ENCODE measurements at regions not wholly inside any gene's neighbourhood (a gene's known extent, or its start where the extent isn't known, plus 50 kb on each side); places are given as distances from the start of the nearest gene placed in this dataset.

DNA sequence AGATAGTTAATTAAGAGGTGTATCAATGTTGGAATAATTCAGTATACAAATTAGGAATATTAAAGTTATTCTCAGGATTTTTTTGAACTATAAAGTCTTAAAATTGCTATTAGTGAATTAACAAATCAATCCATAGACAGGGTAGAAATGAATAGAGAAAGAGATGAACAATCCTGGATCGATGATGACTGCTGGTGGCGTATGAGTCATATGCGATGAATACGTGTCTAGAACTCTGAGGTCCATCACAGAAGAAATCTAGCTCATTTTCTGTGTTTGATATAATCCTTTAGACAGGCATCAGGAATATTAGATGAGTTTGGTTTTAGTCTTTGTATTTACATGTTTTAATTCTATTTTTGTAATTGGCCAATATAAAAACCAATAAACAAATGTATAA, 85.4 kb upstream of the RTL1 start:
- no peak for TF ChIP-seq EZH2phosphoT487 (IDR thresholded peaks at IDR 0.05; ENCODE audit: low read depth)
- TF ChIP-seq, protein P1, sequence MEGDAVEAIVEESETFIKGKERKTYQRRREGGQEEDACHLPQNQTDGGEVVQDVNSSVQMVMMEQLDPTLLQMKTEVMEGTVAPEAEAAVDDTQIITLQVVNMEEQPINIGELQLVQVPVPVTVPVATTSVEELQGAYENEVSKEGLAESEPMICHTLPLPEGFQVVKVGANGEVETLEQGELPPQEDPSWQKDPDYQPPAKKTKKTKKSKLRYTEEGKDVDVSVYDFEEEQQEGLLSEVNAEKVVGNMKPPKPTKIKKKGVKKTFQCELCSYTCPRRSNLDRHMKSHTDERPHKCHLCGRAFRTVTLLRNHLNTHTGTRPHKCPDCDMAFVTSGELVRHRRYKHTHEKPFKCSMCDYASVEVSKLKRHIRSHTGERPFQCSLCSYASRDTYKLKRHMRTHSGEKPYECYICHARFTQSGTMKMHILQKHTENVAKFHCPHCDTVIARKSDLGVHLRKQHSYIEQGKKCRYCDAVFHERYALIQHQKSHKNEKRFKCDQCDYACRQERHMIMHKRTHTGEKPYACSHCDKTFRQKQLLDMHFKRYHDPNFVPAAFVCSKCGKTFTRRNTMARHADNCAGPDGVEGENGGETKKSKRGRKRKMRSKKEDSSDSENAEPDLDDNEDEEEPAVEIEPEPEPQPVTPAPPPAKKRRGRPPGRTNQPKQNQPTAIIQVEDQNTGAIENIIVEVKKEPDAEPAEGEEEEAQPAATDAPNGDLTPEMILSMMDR (IDR thresholded peaks at IDR 0.05; ENCODE audit: low read depth, low read length), result no peak

Measured in OCI-LY3 (cell line).